ENCODE measurements at regions not wholly inside any gene's neighbourhood (a gene's known extent, or its start where the extent isn't known, plus 50 kb on each side); places are given as distances from the start of the nearest gene placed in this dataset.

DNA sequence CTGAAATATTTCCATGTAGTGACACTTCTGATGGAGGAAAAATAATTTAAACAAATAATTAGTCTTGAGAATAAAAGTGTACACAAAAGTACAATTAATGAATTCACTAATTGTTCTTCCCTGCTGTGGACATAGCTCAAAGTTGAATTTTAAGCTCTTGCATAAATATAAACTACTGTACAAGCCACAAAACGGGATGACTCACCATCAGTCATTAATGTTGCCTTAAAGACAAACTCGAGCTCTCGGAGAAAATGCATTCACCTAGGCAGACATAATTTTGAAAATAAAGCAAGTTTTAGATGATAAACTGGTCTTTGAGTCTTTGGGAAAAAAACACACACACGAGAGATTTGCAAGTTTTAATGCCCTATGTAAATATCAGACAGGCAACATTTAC, 436.4 kb downstream of the ZNF521 start (continued):
- TF ChIP-seq, protein P1, sequence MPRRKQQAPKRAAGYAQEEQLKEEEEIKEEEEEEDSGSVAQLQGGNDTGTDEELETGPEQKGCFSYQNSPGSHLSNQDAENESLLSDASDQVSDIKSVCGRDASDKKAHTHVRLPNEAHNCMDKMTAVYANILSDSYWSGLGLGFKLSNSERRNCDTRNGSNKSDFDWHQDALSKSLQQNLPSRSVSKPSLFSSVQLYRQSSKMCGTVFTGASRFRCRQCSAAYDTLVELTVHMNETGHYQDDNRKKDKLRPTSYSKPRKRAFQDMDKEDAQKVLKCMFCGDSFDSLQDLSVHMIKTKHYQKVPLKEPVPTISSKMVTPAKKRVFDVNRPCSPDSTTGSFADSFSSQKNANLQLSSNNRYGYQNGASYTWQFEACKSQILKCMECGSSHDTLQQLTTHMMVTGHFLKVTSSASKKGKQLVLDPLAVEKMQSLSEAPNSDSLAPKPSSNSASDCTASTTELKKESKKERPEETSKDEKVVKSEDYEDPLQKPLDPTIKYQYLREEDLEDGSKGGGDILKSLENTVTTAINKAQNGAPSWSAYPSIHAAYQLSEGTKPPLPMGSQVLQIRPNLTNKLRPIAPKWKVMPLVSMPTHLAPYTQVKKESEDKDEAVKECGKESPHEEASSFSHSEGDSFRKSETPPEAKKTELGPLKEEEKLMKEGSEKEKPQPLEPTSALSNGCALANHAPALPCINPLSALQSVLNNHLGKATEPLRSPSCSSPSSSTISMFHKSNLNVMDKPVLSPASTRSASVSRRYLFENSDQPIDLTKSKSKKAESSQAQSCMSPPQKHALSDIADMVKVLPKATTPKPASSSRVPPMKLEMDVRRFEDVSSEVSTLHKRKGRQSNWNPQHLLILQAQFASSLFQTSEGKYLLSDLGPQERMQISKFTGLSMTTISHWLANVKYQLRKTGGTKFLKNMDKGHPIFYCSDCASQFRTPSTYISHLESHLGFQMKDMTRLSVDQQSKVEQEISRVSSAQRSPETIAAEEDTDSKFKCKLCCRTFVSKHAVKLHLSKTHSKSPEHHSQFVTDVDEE (CRISPR knock-in tag; IDR thresholded peaks at IDR 0.05), result no peak
- TF ChIP-seq ZNF8 (CRISPR knock-in tag; IDR thresholded peaks at IDR 0.05), result no peak
- TF ChIP-seq GLIS3 (CRISPR knock-in tag; IDR thresholded peaks at IDR 0.05), result no peak
- TF ChIP-seq ZFP3 (CRISPR knock-in tag; IDR thresholded peaks at IDR 0.05), result no peak

GRCh38 chr18:24917767-24918166, 434.2 kb downstream of the ZNF521 start:
- TF ChIP-seq CSDC2 (CRISPR knock-in tag; IDR thresholded peaks at IDR 0.05) (no peak), PATZ1 (CRISPR knock-in tag; IDR thresholded peaks at IDR 0.05; ENCODE audit: borderline replicate concordance) (no peak), BACH2 (CRISPR knock-in tag; IDR thresholded peaks at IDR 0.05; ENCODE audit: borderline replicate concordance) (no peak), ZNF70 (CRISPR knock-in tag; IDR thresholded peaks at IDR 0.05) (no peak), SNAI2 (CRISPR knock-in tag; IDR thresholded peaks at IDR 0.05) (no peak), GLIS3 (CRISPR knock-in tag; IDR thresholded peaks at IDR 0.05) (no peak), TCF4 (CRISPR knock-in tag; IDR thresholded peaks at IDR 0.05; ENCODE audit: borderline replicate concordance) (no peak), CSRNP3 (CRISPR knock-in tag; IDR thresholded peaks at IDR 0.05) (no peak)
- TF ChIP-seq, protein P2, sequence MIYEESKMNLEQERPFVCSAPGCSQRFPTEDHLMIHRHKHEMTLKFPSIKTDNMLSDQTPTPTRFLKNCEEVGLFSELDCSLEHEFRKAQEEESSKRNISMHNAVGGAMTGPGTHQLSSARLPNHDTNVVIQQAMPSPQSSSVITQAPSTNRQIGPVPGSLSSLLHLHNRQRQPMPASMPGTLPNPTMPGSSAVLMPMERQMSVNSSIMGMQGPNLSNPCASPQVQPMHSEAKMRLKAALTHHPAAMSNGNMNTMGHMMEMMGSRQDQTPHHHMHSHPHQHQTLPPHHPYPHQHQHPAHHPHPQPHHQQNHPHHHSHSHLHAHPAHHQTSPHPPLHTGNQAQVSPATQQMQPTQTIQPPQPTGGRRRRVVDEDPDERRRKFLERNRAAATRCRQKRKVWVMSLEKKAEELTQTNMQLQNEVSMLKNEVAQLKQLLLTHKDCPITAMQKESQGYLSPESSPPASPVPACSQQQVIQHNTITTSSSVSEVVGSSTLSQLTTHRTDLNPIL (CRISPR knock-in tag; IDR thresholded peaks at IDR 0.05; ENCODE audit: low read depth), result no peak
- TF ChIP-seq, protein P3, sequence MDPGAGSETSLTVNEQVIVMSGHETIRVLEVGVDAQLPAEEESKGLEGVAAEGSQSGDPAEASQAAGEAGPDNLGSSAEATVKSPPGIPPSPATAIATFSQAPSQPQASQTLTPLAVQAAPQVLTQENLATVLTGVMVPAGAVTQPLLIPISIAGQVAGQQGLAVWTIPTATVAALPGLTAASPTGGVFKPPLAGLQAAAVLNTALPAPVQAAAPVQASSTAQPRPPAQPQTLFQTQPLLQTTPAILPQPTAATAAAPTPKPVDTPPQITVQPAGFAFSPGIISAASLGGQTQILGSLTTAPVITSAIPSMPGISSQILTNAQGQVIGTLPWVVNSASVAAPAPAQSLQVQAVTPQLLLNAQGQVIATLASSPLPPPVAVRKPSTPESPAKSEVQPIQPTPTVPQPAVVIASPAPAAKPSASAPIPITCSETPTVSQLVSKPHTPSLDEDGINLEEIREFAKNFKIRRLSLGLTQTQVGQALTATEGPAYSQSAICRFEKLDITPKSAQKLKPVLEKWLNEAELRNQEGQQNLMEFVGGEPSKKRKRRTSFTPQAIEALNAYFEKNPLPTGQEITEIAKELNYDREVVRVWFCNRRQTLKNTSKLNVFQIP (CRISPR knock-in tag; IDR thresholded peaks at IDR 0.05; ENCODE audit: borderline replicate concordance, low read depth), result no peak
- no peak for ATAC-seq

DNA sequence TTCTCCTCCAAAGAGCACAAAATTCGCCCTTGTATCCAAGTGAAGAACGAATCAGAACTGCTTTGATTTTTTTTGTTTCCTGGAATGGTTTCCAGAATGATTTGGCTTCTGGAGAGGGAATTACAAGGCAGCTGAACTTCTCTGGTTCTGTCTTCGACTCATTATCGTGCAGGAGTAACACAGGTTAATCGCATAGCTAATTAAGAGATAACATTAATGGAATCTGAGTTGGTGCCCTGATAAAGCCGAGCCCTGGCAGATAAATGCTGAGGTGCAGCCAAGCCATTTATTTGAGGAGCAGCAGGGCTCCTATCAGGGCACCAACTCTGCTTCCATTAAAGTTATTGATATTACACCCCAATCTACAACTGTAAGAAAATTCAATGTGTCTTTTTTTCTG, 433.7 kb downstream of the ZNF521 start:
- ATAC-seq, result no peak
- TF ChIP-seq BACH2 (CRISPR knock-in tag; IDR thresholded peaks at IDR 0.05; ENCODE audit: borderline replicate concordance) (no peak), ISL1 (CRISPR knock-in tag; IDR thresholded peaks at IDR 0.05) (no peak), ZFP30 (CRISPR knock-in tag; IDR thresholded peaks at IDR 0.05) (no peak), OSR1 (CRISPR knock-in tag; IDR thresholded peaks at IDR 0.05) (no peak), ZFP3 (CRISPR knock-in tag; IDR thresholded peaks at IDR 0.05) (no peak), SNAI2 (CRISPR knock-in tag; IDR thresholded peaks at IDR 0.05) (no peak), ZNF70 (CRISPR knock-in tag; IDR thresholded peaks at IDR 0.05) (no peak), TCF4 (CRISPR knock-in tag; IDR thresholded peaks at IDR 0.05; ENCODE audit: borderline replicate concordance) (no peak), GLIS3 (CRISPR knock-in tag; IDR thresholded peaks at IDR 0.05) (no peak)

GRCh38 chr18:24919181-24919797, 432.7 kb downstream of the ZNF521 start:
- no peak for ATAC-seq

More at GRCh38 chr18:24919181-24919797, 432.7 kb downstream of the ZNF521 start:
- TF ChIP-seq ESRRG (CRISPR knock-in tag; IDR thresholded peaks at IDR 0.05), result no peak
- TF ChIP-seq ZC3H10 (CRISPR knock-in tag; IDR thresholded peaks at IDR 0.05), result no peak
- TF ChIP-seq TOX (CRISPR knock-in tag; IDR thresholded peaks at IDR 0.05; ENCODE audit: borderline replicate concordance), result no peak
- no peak for TF ChIP-seq CSDC2 (CRISPR knock-in tag; IDR thresholded peaks at IDR 0.05)
- TF ChIP-seq CSRNP3 (CRISPR knock-in tag; IDR thresholded peaks at IDR 0.05), result no peak
- no peak for TF ChIP-seq ZNF8 (CRISPR knock-in tag; IDR thresholded peaks at IDR 0.05)
- no peak for TF ChIP-seq RARB (CRISPR knock-in tag; IDR thresholded peaks at IDR 0.05)
- TF ChIP-seq ZFP30 (CRISPR knock-in tag; IDR thresholded peaks at IDR 0.05), result no peak

Data from SK-N-SH treated with all-trans-retinoic acid at 6 μM for 48 hours (cell line).